CD4-positive, alpha-beta T cell (primary cell): ENCODE measurements at regions not wholly inside any gene's neighbourhood (a gene's known extent, or its start where the extent isn't known, plus 50 kb on each side); places are given as distances from the start of the nearest gene placed in this dataset.

Experiments used
- ATAC-seq: fragments of 200-7000 bp; cut with Tn5 transposase; one replicate; pipeline ENCODE4 v1.10.0; 2022; ENCODE audit warnings: mild to moderate bottlenecking; ENCODE audit not compliant: poor library complexity
- CTCF ChIA-PET: fragments of 350-600 bp; sonication (Branson Sonifier 250); formaldehyde crosslinking; loops from one replicate; lab custom pipeline; 2021; ENCODE audit warnings: antibody characterized with exemption, inconsistent platforms; lab: Charles Lee
- POLR2A ChIA-PET: fragments of 350-600 bp; sonication (Branson Sonifier 250); formaldehyde crosslinking; loops from one replicate; lab custom pipeline; 2021; ENCODE audit warnings: antibody characterized with exemption, inconsistent platforms; lab: Charles Lee
- DNase-seq, 14 experiments: peaks; one replicate each; pipeline ENCODE4 v3.0.0-alpha.2; 2013 to 2020; ENCODE audit warnings: mixed read lengths in 2 of 14
- H3K27ac ChIP-seq, 2 donors: one replicate each; pipeline versions ENCODE4 v1.5.1 to v1.7.0; 2013; ENCODE audit warnings: low read length in 2 of 2, low read depth in 1 of 2, mild to moderate bottlenecking in 1 of 2
- H3K27me3 ChIP-seq, 2 experiments: 1 replicate in 1 of 2; 2 replicates in 1 of 2; pipeline versions ENCODE4 v1.6.1 to v1.7.0; 2013; ENCODE audit warnings: low read length in 2 of 2, control low read depth in 1 of 2, mild to moderate bottlenecking in 1 of 2, moderate library complexity in 1 of 2; ENCODE audit not compliant: insufficient read depth in 2 of 2, control insufficient read depth in 1 of 2
- H3K36me3 ChIP-seq: one replicate; pipeline ENCODE4 v1.6.1; 2013; ENCODE audit warnings: low read length, control low read depth; ENCODE audit not compliant: insufficient read depth
- H3K4me1 ChIP-seq: one replicate; pipeline ENCODE4 v1.6.1; 2013; ENCODE audit warnings: low read length, control low read depth; ENCODE audit not compliant: insufficient read depth
- H3K4me3 ChIP-seq: one replicate; pipeline ENCODE4 v1.5.1; 2013; ENCODE audit warnings: mild to moderate bottlenecking, low read length, moderate library complexity
- H3K9me3 ChIP-seq, 2 experiments: 1 replicate in 1 of 2; 2 replicates in 1 of 2; pipeline versions ENCODE4 v1.6.1 to v1.7.0; 2013; ENCODE audit warnings: low read length in 2 of 2, mild to moderate bottlenecking in 2 of 2, control low read depth in 1 of 2, moderate library complexity in 1 of 2; ENCODE audit not compliant: control insufficient read depth in 1 of 2, insufficient read depth in 1 of 2
- H3K27ac Mint-ChIP-seq: one replicate; pipeline ENCODE4 v1.8.0; 2020; ENCODE audit warnings: mixed read lengths
- H3K27me3 Mint-ChIP-seq: one replicate; pipeline ENCODE4 v1.8.0; 2021; ENCODE audit warnings: mixed read lengths
- H3K36me3 Mint-ChIP-seq: one replicate; pipeline ENCODE4 v1.8.0; 2021; ENCODE audit warnings: low read depth, mixed read lengths
- H3K4me1 Mint-ChIP-seq: one replicate; pipeline ENCODE4 v1.8.0; 2021; ENCODE audit warnings: low read depth, mixed read lengths
- H3K4me3 Mint-ChIP-seq: one replicate; pipeline ENCODE4 v1.8.0; 2020; ENCODE audit warnings: mild to moderate bottlenecking, mixed read lengths
- H3K9me3 Mint-ChIP-seq: one replicate; pipeline ENCODE4 v1.8.0; 2020; ENCODE audit warnings: mixed read lengths
- CTCF ChIP-seq: fragments of 200-600 bp; IDR thresholded peaks from one replicate; pipeline ENCODE4 v1.8.0; 2022; ENCODE audit warnings: antibody characterized with exemption, mild to moderate bottlenecking
- intact Hi-C, 2 experiments: fragments of 100-400 bp; cut with DNase I in 1 of 2; cut with micrococcal nuclease in 1 of 2; formaldehyde crosslinking; loops; one replicate each; pipeline versions ENCODE4 v1.15.1 to v1.9.0; 2023 to 2025; cut with DNase I, micrococcal nuclease

GRCh38 chr20:21920211-21920610 is 214.7 kb downstream of the PAX1 start:
- no peaks in the 10 kb centered on the region for H3K36me3 ChIP-seq
- no peaks in the 10 kb centered on the region for H3K4me1 ChIP-seq
- Mint-ChIP-seq H3K4me3 (no peak overlapping the region), H3K4me1 (no peaks in the 10 kb centered on the region), H3K27me3 (no peaks in the 10 kb centered on the region), H3K9me3 (peaks cover 9% of the 10 kb centered on the region), H3K36me3 (no peaks in the 10 kb centered on the region), H3K27ac (no peak overlapping the region)
- intact Hi-C loops = no loop called here
- H3K4me3 ChIP-seq = no peak overlapping the region
- peaks cover 0 to 9% of the 10 kb centered on the region in 2 experiments for H3K9me3 ChIP-seq
- H3K27ac ChIP-seq = no peak overlapping the region
- H3K27me3 ChIP-seq = no peaks in the 10 kb centered on the region
- ChIA-PET POLR2A (no interaction called here), CTCF (no interaction called here)
- ATAC-seq (no peak), DNase-seq (no peak)
- no peak for TF ChIP-seq CTCF

- Histone ChIP-seq H3K27ac (no peak overlapping the region), H3K9me3 (peaks cover 0 to 3% of the 10 kb centered on the region in 2 experiments), H3K36me3 (no peaks in the 10 kb centered on the region), H3K4me1 (no peaks in the 10 kb centered on the region), H3K27me3 (no peaks in the 10 kb centered on the region), H3K4me3 (no peak overlapping the region)
- Mint-ChIP-seq H3K4me1 (no peaks in the 10 kb centered on the region), H3K9me3 (peaks cover 8% of the 10 kb centered on the region), H3K36me3 (no peaks in the 10 kb centered on the region), H3K4me3 (no peak overlapping the region), H3K27ac (no peak overlapping the region), H3K27me3 (no peaks in the 10 kb centered on the region)
- ChIA-PET CTCF (no interaction called here), POLR2A (no interaction called here)
- intact Hi-C loops = no loop called here
- no peak for TF ChIP-seq CTCF
- no peak for ATAC-seq
- no peak for DNase-seq
Observed at GRCh38 chr20:21918398-21918797, 212.9 kb downstream of the PAX1 start.

GRCh38 chr20:21902391-21902790 is 196.9 kb downstream of the PAX1 start:
- H3K4me1 Mint-ChIP-seq = no peaks in the 10 kb centered on the region
- TF ChIP-seq CTCF = no peak
- no peak overlapping the region for H3K4me3 Mint-ChIP-seq
- intact Hi-C loops = no loop called here
- no peak for ATAC-seq
- no peaks in the 10 kb centered on the region for H3K4me1 ChIP-seq
- H3K27ac Mint-ChIP-seq = no peak overlapping the region
- ChIA-PET POLR2A (no interaction called here), CTCF (no interaction called here)
- peaks cover 0 to 7% of the 10 kb centered on the region in 2 experiments for H3K9me3 ChIP-seq
- H3K36me3 Mint-ChIP-seq = no peaks in the 10 kb centered on the region
- DNase-seq = no peak
- no peaks in the 10 kb centered on the region for H3K36me3 ChIP-seq
- H3K27ac ChIP-seq = no peak overlapping the region
- H3K9me3 Mint-ChIP-seq = peaks cover 6% of the 10 kb centered on the region
- H3K27me3 Mint-ChIP-seq = no peaks in the 10 kb centered on the region
- no peak overlapping the region for H3K4me3 ChIP-seq
- no peaks in the 10 kb centered on the region for H3K27me3 ChIP-seq
